Calu3 (cell line): ENCODE measurements at regions not wholly inside any gene's neighbourhood (a gene's known extent, or its start where the extent isn't known, plus 50 kb on each side); places are given as distances from the start of the nearest gene placed in this dataset.

Experiments used
- BruUV-seq: library from RNA; stranded (reverse); fragments of 400-500 nt; replicated peaks from 2 replicates; lab custom pipeline; 2021; lab: Mats Ljungman, UMichigan
- CTCF ChIA-PET: fragments of 300-600 bp; sonication (Branson Sonifier 250); formaldehyde crosslinking; loops from one replicate; lab custom pipeline; 2022; ENCODE audit warnings: antibody characterized with exemption; lab: Charles Lee
- DNase-seq: peaks from one replicate; pipeline ENCODE4 v3.0.0; 2022
- H3K27ac Mint-ChIP-seq: one replicate; pipeline ENCODE4 v1.8.0; 2022; ENCODE audit warnings: mixed read lengths; ENCODE audit not compliant: unreplicated experiment
- H3K27me3 Mint-ChIP-seq: one replicate; pipeline ENCODE4 v1.8.0; 2022; ENCODE audit warnings: mixed read lengths; ENCODE audit not compliant: unreplicated experiment
- H3K36me3 Mint-ChIP-seq: one replicate; pipeline ENCODE4 v1.8.0; 2022; ENCODE audit warnings: mild to moderate bottlenecking, moderate library complexity, mixed read lengths; ENCODE audit not compliant: insufficient read depth, unreplicated experiment
- H3K4me1 Mint-ChIP-seq: one replicate; pipeline ENCODE4 v1.8.0; 2022; ENCODE audit warnings: mild to moderate bottlenecking, low read depth, mixed read lengths; ENCODE audit not compliant: unreplicated experiment
- H3K4me3 Mint-ChIP-seq: one replicate; pipeline ENCODE4 v1.8.0; 2022; ENCODE audit warnings: mild to moderate bottlenecking, low read depth, moderate library complexity, mixed read lengths; ENCODE audit not compliant: unreplicated experiment
- H3K9me3 Mint-ChIP-seq: one replicate; pipeline ENCODE4 v1.8.0; 2022; ENCODE audit warnings: low read depth, mixed read lengths; ENCODE audit not compliant: unreplicated experiment
- intact Hi-C: fragments of 100-400 bp; cut with micrococcal nuclease; formaldehyde crosslinking; loops from one replicate; pipeline ENCODE4 v1.10.0; 2022; ENCODE audit not compliant: unreplicated experiment
- TF ChIP-seq, protein P1 (sequence below): fragments of 200-600 bp; IDR thresholded peaks from one replicate; pipeline ENCODE4 v1.8.0; 2022; ENCODE audit warnings: antibody characterized with exemption; ENCODE audit not compliant: unreplicated experiment

DNA sequence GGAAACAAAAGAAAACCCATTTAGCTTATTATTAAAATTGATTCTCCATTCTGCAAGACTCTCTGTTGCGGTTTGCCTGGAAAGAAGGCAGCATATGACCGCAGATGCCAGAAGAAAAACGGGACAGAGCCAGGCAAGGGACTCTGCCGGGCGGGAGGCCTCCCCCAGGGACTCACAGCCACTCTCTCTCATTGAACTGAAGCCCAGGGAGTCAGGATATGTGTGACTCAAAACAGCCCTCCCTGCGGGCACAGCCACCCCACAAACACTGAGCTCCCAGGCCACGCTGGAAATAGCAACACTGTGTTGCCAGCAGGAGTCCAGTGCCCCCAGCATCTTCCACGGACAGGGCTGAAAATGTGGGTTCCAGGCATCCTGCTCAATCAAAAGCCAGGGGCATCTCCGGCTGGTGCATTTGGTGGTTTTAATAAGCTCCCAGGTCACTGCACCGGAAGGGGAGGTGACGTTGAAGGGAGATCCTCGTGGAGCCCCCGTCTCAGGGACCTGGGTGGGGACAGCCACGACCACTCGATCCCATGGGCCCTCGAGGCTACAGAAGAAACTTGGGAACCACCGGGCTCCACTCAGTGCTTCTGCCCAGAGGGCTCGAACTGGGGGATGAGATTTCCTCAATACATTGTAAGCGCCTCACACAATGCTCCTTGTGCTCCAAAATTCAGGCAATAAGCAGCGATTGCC is 624.5 kb downstream of the TBC1D22A start:
- Mint-ChIP-seq H3K4me1 (no peaks in the 10 kb centered on the region), H3K27me3 (peaks cover 54% of the 10 kb centered on the region), H3K4me3 (no peak overlapping the region), H3K36me3 (no peaks in the 10 kb centered on the region), H3K9me3 (no peaks in the 10 kb centered on the region), H3K27ac (no peak overlapping the region)
- intact Hi-C loops: no loop called here
- CTCF ChIA-PET: no interaction called here
- DNase-seq: no peak
- TF ChIP-seq, protein P1, sequence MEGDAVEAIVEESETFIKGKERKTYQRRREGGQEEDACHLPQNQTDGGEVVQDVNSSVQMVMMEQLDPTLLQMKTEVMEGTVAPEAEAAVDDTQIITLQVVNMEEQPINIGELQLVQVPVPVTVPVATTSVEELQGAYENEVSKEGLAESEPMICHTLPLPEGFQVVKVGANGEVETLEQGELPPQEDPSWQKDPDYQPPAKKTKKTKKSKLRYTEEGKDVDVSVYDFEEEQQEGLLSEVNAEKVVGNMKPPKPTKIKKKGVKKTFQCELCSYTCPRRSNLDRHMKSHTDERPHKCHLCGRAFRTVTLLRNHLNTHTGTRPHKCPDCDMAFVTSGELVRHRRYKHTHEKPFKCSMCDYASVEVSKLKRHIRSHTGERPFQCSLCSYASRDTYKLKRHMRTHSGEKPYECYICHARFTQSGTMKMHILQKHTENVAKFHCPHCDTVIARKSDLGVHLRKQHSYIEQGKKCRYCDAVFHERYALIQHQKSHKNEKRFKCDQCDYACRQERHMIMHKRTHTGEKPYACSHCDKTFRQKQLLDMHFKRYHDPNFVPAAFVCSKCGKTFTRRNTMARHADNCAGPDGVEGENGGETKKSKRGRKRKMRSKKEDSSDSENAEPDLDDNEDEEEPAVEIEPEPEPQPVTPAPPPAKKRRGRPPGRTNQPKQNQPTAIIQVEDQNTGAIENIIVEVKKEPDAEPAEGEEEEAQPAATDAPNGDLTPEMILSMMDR: no peak
- BruUV-seq: no TSS peak

DNA sequence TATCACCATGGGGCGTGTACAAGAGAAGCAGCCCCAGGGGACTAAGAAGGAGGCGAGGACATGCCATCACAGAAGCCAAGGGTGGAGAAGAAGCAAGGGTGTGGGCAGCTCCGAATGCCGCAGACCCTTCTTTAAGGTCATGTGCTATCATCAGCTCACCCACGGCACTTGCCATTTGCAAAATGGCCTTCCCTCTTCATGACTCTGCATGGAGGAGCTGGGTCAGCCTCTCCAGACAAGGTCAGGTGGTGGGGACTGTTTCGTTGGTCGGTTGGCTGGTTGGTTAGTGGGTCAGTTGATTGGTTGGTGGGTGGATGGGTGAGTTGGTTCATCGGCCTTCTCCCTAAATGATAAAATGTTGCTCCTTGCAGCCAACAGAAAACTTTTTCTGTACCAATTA is 622.5 kb downstream of the TBC1D22A start:
- no peak for DNase-seq
- H3K27ac Mint-ChIP-seq: no peak overlapping the region
- H3K36me3 Mint-ChIP-seq: no peaks in the 10 kb centered on the region
- CTCF ChIA-PET: no interaction called here
- H3K4me1 Mint-ChIP-seq: no peaks in the 10 kb centered on the region
- no TSS peak for BruUV-seq
- TF ChIP-seq, protein P1: no peak
- H3K27me3 Mint-ChIP-seq: peaks cover 71% of the 10 kb centered on the region
- intact Hi-C loops: no loop called here
- H3K9me3 Mint-ChIP-seq: no peaks in the 10 kb centered on the region
- no peak overlapping the region for H3K4me3 Mint-ChIP-seq

DNA sequence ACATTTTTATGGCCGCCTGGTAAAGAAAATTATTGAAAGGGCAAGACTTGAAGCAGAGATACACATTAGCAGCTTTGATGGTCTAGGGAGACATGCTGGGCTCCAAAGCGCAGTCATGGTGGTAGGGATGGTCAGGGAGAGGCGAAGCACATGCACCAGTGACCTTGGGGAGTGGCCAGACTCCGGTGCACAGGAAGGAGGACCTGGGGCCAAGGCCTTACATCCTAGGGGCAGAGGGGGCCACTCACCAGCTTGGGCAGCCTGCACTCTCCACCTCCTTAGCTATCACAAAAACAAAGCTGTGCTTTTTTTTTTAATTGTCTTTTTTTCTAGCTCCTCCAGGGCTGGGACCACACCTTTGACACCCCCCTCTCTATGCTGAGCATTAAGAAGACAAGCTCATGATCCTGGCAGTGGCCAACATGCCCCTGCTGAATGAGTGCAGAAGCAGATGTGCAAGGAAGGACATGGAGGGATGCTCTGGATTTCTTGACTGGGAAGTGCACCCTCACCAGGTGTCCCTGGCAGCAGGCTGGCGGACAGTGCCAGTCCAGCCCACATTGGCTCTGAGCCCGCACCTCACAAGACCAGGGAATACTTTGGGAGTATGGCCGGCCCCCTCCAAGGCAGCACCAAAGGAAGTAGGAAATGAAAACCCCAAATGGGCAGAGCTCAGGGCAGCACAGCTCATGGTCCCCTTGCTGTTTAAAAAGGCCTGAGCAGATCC is 619.9 kb downstream of the TBC1D22A start:
- no TSS peak for BruUV-seq
- TF ChIP-seq, protein P1: no peak
- Mint-ChIP-seq H3K9me3 (peaks cover 4% of the 10 kb centered on the region), H3K27me3 (peaks cover 81% of the 10 kb centered on the region), H3K4me1 (no peaks in the 10 kb centered on the region), H3K4me3 (no peak overlapping the region), H3K27ac (no peak overlapping the region), H3K36me3 (no peaks in the 10 kb centered on the region)
- intact Hi-C loops: no loop called here
- CTCF ChIA-PET: interaction anchor here (0.6 kb wide), 1 partner anchor 1130 kb away, joined by 3 read pairs; no protein-coding TSS in a partner anchor
- DNase-seq: no peak

DNA sequence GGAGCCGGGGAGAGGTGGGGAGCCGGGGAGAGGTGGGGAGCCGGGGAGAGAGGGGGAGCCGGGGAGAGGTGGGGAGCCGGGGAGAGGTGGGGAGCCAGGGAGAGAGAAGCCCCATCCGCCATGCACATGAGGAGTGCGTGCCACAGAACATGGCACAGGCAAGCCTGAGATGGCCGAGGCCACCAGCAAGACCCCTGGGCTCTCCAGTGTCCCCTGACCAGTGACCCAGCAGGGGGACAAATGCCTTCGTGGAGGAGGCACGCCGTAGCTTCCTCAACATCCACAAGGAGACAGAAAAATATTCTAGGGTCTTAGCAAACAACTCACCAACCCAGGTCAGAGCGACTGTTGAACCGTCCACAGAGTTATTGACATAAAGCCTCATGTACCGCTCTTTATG is 618.8 kb downstream of the TBC1D22A start:
- Mint-ChIP-seq H3K27me3 (peaks cover 81% of the 10 kb centered on the region), H3K4me3 (no peak overlapping the region), H3K36me3 (no peaks in the 10 kb centered on the region), H3K4me1 (no peaks in the 10 kb centered on the region), H3K9me3 (peaks cover 4% of the 10 kb centered on the region), H3K27ac (no peak overlapping the region)
- BruUV-seq: no TSS peak
- CTCF ChIA-PET: no interaction called here
- TF ChIP-seq, protein P1: no peak
- intact Hi-C loops: no loop called here
- no peak for DNase-seq
